Uterus (tissue), 3 donors: ENCODE measurements at regions not wholly inside any gene's neighbourhood (a gene's known extent, or its start where the extent isn't known, plus 50 kb on each side); places are given as distances from the start of the nearest gene placed in this dataset.

Experiments
- DNase-seq, 2 donors: peaks; one replicate each; pipeline ENCODE4 v3.0.0-alpha.2; 2019 to 2020
- H3K27ac ChIP-seq, 2 donors: fragments of 200-600 bp; sonication (generic); 1 replicate in 1 of 2; 2 replicates in 1 of 2; pipeline ENCODE4 v1.5.1; 2016 to 2018
- H3K27me3 ChIP-seq, 2 donors: fragments of 200-600 bp; sonication (generic); one replicate each; pipeline ENCODE4 v1.5.1; 2018 to 2019; ENCODE audit warnings: control low read depth in 1 of 2
- H3K36me3 ChIP-seq, 2 donors: fragments of 200-600 bp; sonication (generic); one replicate each; pipeline ENCODE4 v1.5.1; 2019; ENCODE audit warnings: control low read depth in 1 of 2
- H3K4me1 ChIP-seq, 2 donors: fragments of 200-600 bp; sonication (generic); one replicate each; pipeline ENCODE4 v1.5.1; 2018 to 2019; ENCODE audit warnings: control low read depth in 1 of 2
- H3K4me3 ChIP-seq, 2 donors: fragments of 200-600 bp; sonication (generic); 1 replicate in 1 of 2; 2 replicates in 1 of 2; pipeline ENCODE4 v1.5.1; 2018 to 2019; ENCODE audit warnings: mild to moderate bottlenecking in 1 of 2
- H3K9me3 ChIP-seq, 2 donors: fragments of 200-600 bp; sonication (generic); one replicate each; pipeline ENCODE4 v1.5.1; 2019; ENCODE audit warnings: control low read depth in 1 of 2
- POLR2A ChIP-seq, 2 donors: fragments of 450-650 bp; IDR thresholded peaks; one replicate each; pipeline ENCODE4 v1.6.1; 2016; ENCODE audit warnings: antibody characterized with exemption in 2 of 2, mild to moderate bottlenecking in 1 of 2, moderate library complexity in 1 of 2
- intact Hi-C: fragments of 100-400 bp; cut with DNase I; formaldehyde crosslinking; loops from one replicate; pipeline ENCODE4 v1.15.1; 2023; ENCODE audit warnings: low total_unique reads
- TF ChIP-seq, protein P1 (sequence below), 4 experiments: fragments of 200-600 bp in 2 of 4; fragments of 450-650 bp in 2 of 4; sonication (generic) in 2 of 4; IDR thresholded peaks; one replicate each; pipeline ENCODE4 v1.5.1; 2016 to 2019; ENCODE audit warnings: antibody characterized with exemption in 4 of 4, mild to moderate bottlenecking in 2 of 4, moderate library complexity in 1 of 4
- donor health status: DM: yes; HTN: yes; CAD: no.

GRCh38 chr4:164319688-164320087, 434.2 kb upstream of the SMIM31 start:
- Histone ChIP-seq H3K36me3 (no peaks in the 10 kb centered on the region), H3K27ac (no peak overlapping the region), H3K9me3 (no peaks in the 10 kb centered on the region), H3K4me1 (no peaks in the 10 kb centered on the region), H3K4me3 (no peak overlapping the region), H3K27me3 (no peaks in the 10 kb centered on the region)
- TF ChIP-seq POLR2A (IDR thresholded peaks at IDR 0.05): no peak
- TF ChIP-seq, protein P1, sequence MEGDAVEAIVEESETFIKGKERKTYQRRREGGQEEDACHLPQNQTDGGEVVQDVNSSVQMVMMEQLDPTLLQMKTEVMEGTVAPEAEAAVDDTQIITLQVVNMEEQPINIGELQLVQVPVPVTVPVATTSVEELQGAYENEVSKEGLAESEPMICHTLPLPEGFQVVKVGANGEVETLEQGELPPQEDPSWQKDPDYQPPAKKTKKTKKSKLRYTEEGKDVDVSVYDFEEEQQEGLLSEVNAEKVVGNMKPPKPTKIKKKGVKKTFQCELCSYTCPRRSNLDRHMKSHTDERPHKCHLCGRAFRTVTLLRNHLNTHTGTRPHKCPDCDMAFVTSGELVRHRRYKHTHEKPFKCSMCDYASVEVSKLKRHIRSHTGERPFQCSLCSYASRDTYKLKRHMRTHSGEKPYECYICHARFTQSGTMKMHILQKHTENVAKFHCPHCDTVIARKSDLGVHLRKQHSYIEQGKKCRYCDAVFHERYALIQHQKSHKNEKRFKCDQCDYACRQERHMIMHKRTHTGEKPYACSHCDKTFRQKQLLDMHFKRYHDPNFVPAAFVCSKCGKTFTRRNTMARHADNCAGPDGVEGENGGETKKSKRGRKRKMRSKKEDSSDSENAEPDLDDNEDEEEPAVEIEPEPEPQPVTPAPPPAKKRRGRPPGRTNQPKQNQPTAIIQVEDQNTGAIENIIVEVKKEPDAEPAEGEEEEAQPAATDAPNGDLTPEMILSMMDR (IDR thresholded peaks at IDR 0.05): no peak
- DNase-seq: no peak
- intact Hi-C loops: no loop called here

DNA sequence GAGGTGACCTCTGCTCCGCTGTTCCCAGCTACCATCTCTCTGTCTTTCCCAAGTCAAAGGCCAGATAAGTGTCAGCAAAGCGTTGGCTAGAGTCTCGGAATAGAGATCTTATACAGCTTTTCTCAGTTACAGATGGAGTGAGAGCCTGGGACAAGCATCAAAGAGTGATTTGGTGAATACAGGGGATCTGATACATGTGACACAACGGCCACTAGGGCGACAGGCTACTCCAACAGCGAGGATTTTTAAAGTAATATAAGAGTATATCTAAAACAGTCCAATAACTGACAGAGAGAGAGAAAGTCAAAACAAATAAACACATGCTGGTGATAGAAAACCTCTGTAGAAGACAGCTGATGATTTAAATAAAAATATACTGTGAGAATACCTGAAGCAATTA, 433.1 kb upstream of the SMIM31 start:
- Histone ChIP-seq H3K27me3 (no peaks in the 10 kb centered on the region), H3K36me3 (no peaks in the 10 kb centered on the region), H3K27ac (no peak overlapping the region), H3K4me1 (no peaks in the 10 kb centered on the region), H3K4me3 (no peak overlapping the region), H3K9me3 (no peaks in the 10 kb centered on the region)
- TF ChIP-seq, protein P1 (IDR thresholded peaks at IDR 0.05): no peak
- no peak for TF ChIP-seq POLR2A (IDR thresholded peaks at IDR 0.05)
- intact Hi-C loops: no loop called here
- DNase-seq: no peak

GRCh38 chr4:164326056-164326455, 427.9 kb upstream of the SMIM31 start:
- no peaks in the 10 kb centered on the region for H3K4me1 ChIP-seq
- H3K9me3 ChIP-seq: no peaks in the 10 kb centered on the region
- H3K27ac ChIP-seq: no peak overlapping the region
- intact Hi-C loops: no loop called here
- no peak overlapping the region for H3K4me3 ChIP-seq
- DNase-seq: no peak
- H3K36me3 ChIP-seq: no peaks in the 10 kb centered on the region
- TF ChIP-seq, protein P1 (IDR thresholded peaks at IDR 0.05): no peak
- no peak for TF ChIP-seq POLR2A (IDR thresholded peaks at IDR 0.05)
- H3K27me3 ChIP-seq: no peaks in the 10 kb centered on the region

GRCh38 chr4:164337219-164337944, 416.5 kb upstream of the SMIM31 start:
- Histone ChIP-seq H3K4me1 (no peaks in the 10 kb centered on the region), H3K9me3 (no peaks in the 10 kb centered on the region), H3K27me3 (no peaks in the 10 kb centered on the region), H3K36me3 (no peaks in the 10 kb centered on the region), H3K27ac (no peak overlapping the region), H3K4me3 (no peak overlapping the region)
- DNase-seq: no peak
- intact Hi-C loops: no loop called here
- no peak for TF ChIP-seq POLR2A (IDR thresholded peaks at IDR 0.05)
- TF ChIP-seq, protein P1 (IDR thresholded peaks at IDR 0.05): no peak

DNA sequence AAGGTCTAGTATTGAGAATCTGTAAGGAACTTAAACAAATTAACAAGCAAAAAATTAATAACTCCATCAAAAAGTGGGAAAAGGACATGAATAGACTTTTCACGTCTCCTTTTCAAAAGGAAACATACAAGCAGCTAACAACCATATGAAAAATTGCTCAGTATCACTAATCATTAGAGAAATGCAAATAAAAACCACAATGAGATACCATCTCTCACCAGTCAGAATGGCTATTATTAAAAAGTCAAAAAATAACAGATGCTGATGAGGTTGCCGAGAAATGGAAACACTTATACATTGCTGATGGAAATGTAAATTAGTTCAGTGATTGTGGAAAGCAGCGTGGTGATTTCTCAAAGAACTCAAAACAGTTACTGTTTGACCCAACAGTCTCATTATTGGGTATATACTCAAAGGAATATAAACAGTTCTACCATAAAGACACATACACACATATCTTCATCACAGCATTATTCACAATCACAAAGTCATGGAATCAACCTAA, 410.4 kb upstream of the SMIM31 start:
- Histone ChIP-seq H3K27me3 (no peaks in the 10 kb centered on the region), H3K4me3 (no peak overlapping the region), H3K36me3 (no peaks in the 10 kb centered on the region), H3K9me3 (no peaks in the 10 kb centered on the region), H3K4me1 (no peaks in the 10 kb centered on the region), H3K27ac (no peak overlapping the region)
- intact Hi-C loops: no loop called here
- DNase-seq: no peak
- TF ChIP-seq, protein P1 (IDR thresholded peaks at IDR 0.05): no peak
- TF ChIP-seq POLR2A (IDR thresholded peaks at IDR 0.05): no peak
